LoVo (cell line): ENCODE measurements at regions not wholly inside any gene's neighbourhood (a gene's known extent, or its start where the extent isn't known, plus 50 kb on each side); places are given as distances from the start of the nearest gene placed in this dataset.
"Not testable (repeated sequence)": the region's sequence is repeated elsewhere in the genome, so short reads cannot be mapped to it uniquely, and the experiment has no call there.

Source experiments
- DNase-seq: peaks from one replicate; pipeline ENCODE4 v3.0.0-alpha.2; 2016; ENCODE audit warnings: low spot score

- DNase-seq: no peak
Observed at GRCh38 chr12:27133022-27133590, 50.7 kb upstream of the C12orf71 start.

DNA sequence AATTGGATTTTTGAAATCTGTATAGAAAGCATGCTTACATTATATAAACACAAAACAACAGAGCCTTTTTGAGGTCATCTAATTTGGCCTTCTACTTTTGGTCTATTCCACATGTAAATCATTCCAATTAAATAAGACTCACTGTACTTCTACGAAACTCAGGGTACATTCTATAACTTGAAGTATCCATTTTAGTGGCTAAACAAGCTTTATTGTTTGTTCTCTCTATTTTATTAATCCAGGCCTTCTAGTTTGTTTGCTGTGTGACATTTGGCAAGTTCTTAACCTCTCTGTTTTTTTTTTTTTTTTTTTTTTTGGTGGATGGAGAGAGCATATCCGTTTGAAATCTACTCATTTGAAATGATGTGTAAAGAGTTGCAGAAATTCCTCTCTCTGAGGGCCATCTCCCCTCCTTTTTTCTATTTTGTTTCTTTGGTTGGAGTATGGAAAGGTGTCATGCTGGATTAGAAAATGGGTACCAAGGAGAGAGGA lies 58.1 kb upstream of the C12orf71 start:
- DNase-seq: no peak

GRCh38 chr12:27142101-27142721 lies 59.8 kb upstream of the C12orf71 start:
- DNase-seq: peak; percentile 83

- DNase-seq: no peak
Observed at GRCh38 chr12:27143256-27144069, 61.1 kb upstream of the C12orf71 start.

DNA sequence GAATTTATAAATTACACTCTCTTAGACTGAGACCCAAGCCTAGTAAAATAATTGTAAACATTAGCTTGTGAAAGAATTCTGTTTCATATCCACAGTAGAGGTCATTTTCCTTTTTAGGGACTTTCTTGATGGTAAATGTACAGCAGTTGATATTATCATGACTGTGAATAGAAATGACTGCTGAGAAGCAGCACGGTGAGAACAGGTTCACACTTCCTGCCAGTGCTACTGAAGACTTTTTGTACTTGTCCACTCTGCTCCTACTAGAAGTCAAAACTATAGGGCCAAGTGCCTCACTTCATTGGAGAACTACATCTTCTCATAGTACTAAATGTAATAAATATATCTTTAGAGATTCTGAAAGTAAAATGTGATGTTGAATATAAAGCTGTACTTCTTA lies 63.3 kb upstream of the C12orf71 start:
- not testable (repeated sequence) for DNase-seq

DNA sequence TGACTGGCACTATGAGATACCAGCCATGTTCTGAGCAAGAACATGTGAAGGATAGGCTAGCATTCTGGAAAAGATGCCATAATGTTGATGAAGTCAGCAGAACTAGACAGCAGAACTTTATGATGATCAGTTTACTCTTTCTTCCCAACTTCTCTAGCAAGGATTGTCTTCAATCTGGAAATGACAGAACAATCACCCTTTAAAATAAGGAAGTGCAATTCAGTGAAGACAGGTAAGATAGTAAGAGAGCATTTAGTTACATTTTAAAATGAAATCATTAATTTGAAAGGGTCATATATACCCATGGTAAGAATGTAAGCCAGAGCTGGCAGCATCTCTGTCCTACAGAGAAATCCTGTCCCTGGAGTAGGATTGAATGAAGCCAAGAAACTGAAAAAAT lies 66.0 kb upstream of the C12orf71 start:
- DNase-seq: no peak

DNA sequence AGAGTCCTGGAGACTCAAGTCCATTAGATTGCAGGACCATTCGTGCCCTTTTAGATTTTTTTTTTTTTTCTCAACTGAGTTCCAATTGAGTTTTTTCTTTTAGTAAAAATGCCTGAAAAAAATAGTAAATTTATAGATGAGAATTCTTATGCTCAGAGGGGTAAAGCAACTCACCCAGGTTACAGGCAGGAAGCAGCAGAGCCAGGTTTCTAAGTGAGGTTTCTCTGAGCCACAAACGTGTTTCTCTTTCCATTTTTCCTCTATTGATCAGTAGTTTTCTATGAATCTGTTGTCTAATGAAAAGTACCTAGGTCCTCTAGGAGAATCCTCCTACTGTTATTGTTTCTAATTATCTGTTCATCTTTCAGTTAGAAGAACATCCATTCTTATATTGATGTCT lies 66.4 kb upstream of the C12orf71 start:
- DNase-seq: no peak

GRCh38 chr12:27151479-27151878 lies 69.1 kb upstream of the C12orf71 start:
- no peak for DNase-seq

GRCh38 chr12:27158297-27158696 lies 75.9 kb upstream of the C12orf71 start:
- DNase-seq: no peak

DNA sequence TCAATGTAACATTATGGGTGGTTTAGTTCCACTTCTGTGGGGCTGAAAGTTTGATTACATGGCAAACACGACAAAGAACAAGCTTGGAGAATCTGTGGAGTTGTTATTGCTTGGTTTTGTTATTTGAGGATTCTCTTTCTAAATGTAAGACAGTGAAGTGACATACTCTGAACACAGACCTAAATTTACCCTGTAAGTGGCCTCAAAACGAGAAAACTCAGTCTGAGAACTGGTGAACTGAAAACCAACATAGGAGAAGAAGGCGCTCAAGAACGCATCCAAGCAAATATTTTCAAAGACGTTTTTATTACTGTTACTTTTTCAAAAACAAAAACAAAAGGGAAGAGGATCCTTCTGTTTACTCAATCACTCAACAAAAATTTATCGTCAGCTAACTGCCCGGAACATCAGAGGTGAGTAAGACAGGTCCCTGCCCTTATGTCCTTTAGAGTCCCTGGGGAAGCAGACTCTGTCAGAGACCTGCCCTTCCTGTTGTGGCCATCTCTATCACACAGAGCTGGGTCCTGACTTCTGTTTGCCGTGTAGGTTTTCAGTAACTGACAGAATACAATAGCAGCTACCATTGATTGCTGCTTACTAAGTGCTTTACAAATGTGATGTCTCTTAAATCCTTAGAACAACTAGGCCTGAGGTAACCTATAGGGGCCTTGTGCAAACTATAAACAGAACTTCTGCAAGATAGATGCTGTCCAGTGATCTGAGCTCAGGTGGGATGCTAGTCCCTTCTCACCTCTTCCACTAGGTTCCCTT lies 79.3 kb upstream of the C12orf71 start:
- DNase-seq: no peak

GRCh38 chr12:27162229-27162537 lies 79.8 kb upstream of the C12orf71 start:
- no peak for DNase-seq

DNA sequence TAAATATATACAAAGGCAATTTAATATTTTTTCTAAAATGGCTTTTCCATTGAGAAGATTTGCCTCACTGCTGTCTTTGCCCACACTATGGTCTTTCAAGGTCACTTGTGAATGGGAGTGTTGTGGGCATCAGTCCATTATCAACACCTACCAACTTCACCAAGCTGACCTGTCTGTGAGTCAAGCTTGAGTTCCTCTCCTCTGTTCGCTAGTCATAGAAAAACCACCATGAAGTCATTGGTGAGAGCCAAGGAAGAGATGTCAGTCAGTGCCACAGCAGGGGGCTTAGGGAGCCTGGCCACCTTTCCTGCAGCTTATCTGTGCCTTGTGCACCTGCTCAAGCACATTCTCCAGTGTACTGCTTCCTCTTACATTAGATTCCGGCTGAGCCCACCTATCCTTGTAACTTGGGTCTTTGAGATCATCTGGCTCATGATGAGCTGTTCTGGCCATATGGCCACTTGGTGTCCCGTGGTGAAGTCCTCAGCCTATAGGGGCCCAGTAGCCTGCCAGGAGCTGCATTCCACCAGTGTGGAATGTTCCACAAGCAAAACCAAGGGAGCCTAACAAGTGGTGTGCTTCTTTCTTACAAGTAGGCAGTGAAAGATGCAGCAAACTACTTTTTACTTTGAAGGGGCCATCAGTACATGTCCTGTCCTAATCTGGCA lies 80.8 kb upstream of the C12orf71 start:
- DNase-seq: no peak

- DNase-seq: no peak
Observed at GRCh38 chr12:27163894-27164293, 80.2 kb upstream of the STK38L start.

GRCh38 chr12:27164330-27165040 lies 79.6 kb upstream of the STK38L start:
- DNase-seq: no peak

DNA sequence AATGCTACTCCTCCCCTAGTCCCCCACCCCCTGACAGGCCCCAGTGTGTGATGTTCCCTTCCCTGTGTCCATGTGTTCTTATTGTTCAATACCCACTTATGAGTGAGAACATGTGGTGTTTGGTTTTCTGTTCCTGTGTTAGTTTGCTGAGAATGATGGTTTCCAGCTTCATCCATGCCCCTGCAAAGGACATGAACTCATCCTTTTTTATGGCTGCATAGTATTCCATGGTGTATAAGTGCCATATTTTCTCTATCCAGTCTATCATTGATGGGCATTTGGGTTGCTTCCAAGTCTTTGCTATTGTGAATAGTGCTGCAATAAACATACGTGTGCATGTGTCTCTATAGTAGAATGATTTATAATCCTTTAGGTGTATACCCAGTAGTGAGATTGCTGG lies 78.1 kb upstream of the STK38L start:
- not testable (repeated sequence) for DNase-seq

DNA sequence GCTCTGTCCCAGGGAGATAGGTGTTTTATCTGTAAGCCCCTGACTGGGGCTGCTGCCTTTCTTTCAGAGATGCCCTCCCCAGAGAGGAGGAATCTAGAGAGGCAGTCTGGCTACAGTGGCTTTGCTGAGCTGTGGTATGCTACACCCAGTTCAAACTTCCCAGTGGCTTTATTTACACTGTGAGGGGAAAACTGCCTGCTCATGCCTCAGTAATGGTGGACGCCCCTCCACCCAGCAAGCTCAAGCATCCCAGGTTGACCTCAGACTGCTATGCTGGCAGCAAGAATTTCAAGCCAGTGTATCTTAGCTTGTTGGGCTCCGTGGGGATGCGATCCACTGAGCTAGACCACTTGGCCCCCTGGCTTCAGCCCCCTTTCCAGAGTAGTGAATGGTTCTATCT lies 72.6 kb upstream of the STK38L start:
- DNase-seq: not testable (repeated sequence)

- no peak for DNase-seq
Observed at GRCh38 chr12:27176765-27177164, 67.3 kb upstream of the STK38L start.

GRCh38 chr12:27177706-27178105 lies 66.4 kb upstream of the STK38L start:
- peak; percentile 36 for DNase-seq

DNA sequence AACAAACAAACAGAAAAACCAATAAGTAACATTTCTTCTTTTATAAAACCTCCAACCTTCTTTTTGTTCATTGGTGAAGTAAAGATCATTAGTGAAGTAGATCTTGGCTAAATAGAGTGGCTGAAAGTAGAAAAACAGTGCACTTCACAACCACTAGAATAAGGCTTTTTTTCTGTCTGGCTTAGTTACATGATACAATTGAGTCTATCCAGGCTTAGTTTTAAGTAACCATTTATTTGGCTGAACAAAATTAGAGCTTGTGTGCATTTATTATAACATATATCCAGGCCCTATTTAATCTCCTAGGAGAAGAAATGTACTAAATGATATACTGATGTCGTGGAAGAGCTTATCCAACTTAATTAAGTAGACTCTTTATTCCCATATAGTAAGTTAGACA lies 65.8 kb upstream of the STK38L start:
- DNase-seq: no peak

GRCh38 chr12:27178723-27179399 lies 65.2 kb upstream of the STK38L start:
- no peak for DNase-seq
